Endothelial cell of umbilical vein (primary cell): ENCODE measurements at regions not wholly inside any gene's neighbourhood (a gene's known extent, or its start where the extent isn't known, plus 50 kb on each side); places are given as distances from the start of the nearest gene placed in this dataset.

Experiments used
- BruUV-seq: library from RNA; stranded (reverse); fragments of 400-500 nt; replicated peaks from 2 replicates; lab custom pipeline; 2021; lab: Mats Ljungman, UMichigan
- CTCF ChIA-PET: fragments of 300-600, 350-600 bp; sonication (Branson Sonifier 250); formaldehyde crosslinking; loops from one replicate; lab custom pipeline; 2021; ENCODE audit warnings: antibody characterized with exemption, inconsistent platforms; lab: Charles Lee
- POLR2A ChIA-PET: fragments of 300-600, 350-600 bp; sonication (Branson Sonifier 250); formaldehyde crosslinking; loops from one replicate; lab custom pipeline; 2021; ENCODE audit warnings: antibody characterized with exemption, inconsistent platforms; lab: Charles Lee
- DNase-seq: peaks from one replicate; pipeline ENCODE4 v3.0.0-alpha.2; 2011; ENCODE audit warnings: low read depth, low spot score
- FAIRE-seq: peaks from 2 replicates; lab custom pipeline; 2011; peaks lifted over from hg19 to GRCh38; lab: Jason Lieb, UNC
- H2AFZ ChIP-seq: 2 replicates; pipeline ENCODE4 v1.6.0; 2012; ENCODE audit warnings: low read depth, low read length, control low read depth, inconsistent platforms
- H3K27ac ChIP-seq: 2 replicates; pipeline ENCODE4 v1.5.1; 2011; ENCODE audit warnings: low read depth, mild to moderate bottlenecking, control low read depth, low read length, moderate library complexity; ENCODE audit not compliant: insufficient read depth
- H3K27me3 ChIP-seq, 2 experiments: 2 replicates each; pipeline versions ENCODE4 v1.6.0 to v1.6.1; 2011; ENCODE audit warnings: low read length in 2 of 2, mixed read lengths in 1 of 2; ENCODE audit not compliant: control insufficient read depth in 2 of 2, insufficient read depth in 2 of 2
- H3K36me3 ChIP-seq, 2 experiments: 2 replicates in 1 of 2; 3 replicates in 1 of 2; pipeline ENCODE4 v1.5.1; 2011; ENCODE audit warnings: low read length in 2 of 2, mild to moderate bottlenecking in 1 of 2, moderate library complexity in 1 of 2; ENCODE audit not compliant: control insufficient read depth in 2 of 2, insufficient read depth in 2 of 2; ENCODE audit errors: extremely low read depth in 1 of 2
- H3K4me1 ChIP-seq: 3 replicates; pipeline ENCODE4 v1.5.1; 2011; ENCODE audit warnings: mild to moderate bottlenecking, low read length; ENCODE audit not compliant: control insufficient read depth, insufficient read depth; ENCODE audit errors: extremely low read depth
- H3K4me2 ChIP-seq: 2 replicates; pipeline ENCODE4 v1.6.1; 2011; ENCODE audit warnings: low read length, control low read depth, mixed read lengths; ENCODE audit not compliant: insufficient read depth
- H3K4me3 ChIP-seq, 3 experiments: fragments of 200-600 bp in 1 of 3; sonication (generic), shearing (Covaris generic) in 1 of 3; replicated peaks in 1 of 3; 2 replicates each; pipeline ENCODE4 v1.5.1; 2011 to 2016; ENCODE audit warnings: control low read depth in 3 of 3, low read length in 3 of 3, mild to moderate bottlenecking in 2 of 3, inconsistent platforms in 1 of 3, low read depth in 1 of 3, moderate library complexity in 1 of 3; ENCODE audit not compliant: insufficient read depth in 1 of 3
- H3K79me2 ChIP-seq: 2 replicates; pipeline ENCODE4 v1.6.0; 2012; ENCODE audit warnings: low read length, inconsistent platforms; ENCODE audit not compliant: control insufficient read depth, insufficient read depth
- H3K9ac ChIP-seq: replicated peaks from 2 replicates; pipeline ENCODE3; 2011; ENCODE audit warnings: low read length, control low read depth; ENCODE audit not compliant: insufficient read depth; ENCODE audit errors: extremely low read depth
- H3K9me1 ChIP-seq: replicated peaks from 3 replicates; pipeline ENCODE4 v1.6.0; 2011; ENCODE audit warnings: mild to moderate bottlenecking, low read length; ENCODE audit not compliant: control insufficient read depth, insufficient read depth; ENCODE audit errors: extremely low read depth
- H3K9me3 ChIP-seq: replicated peaks from 2 replicates; pipeline ENCODE4 v1.5.1; 2012; ENCODE audit warnings: low read length, inconsistent platforms; ENCODE audit not compliant: control insufficient read depth, insufficient read depth
- H4K20me1 ChIP-seq: replicated peaks from 2 replicates; pipeline ENCODE3; 2011; ENCODE audit warnings: mild to moderate bottlenecking, low read length; ENCODE audit not compliant: control insufficient read depth, insufficient read depth; ENCODE audit errors: extremely low read depth
- CTCF ChIP-seq, 2 donors: IDR thresholded peaks; 1 replicate in 1 of 2; 2 replicates in 1 of 2; pipeline ENCODE4 v1.5.1; 2011; ENCODE audit warnings: low read length in 2 of 2, mild to moderate bottlenecking in 2 of 2, moderate library complexity in 2 of 2, control low read depth in 1 of 2, inconsistent platforms in 1 of 2, low read depth in 1 of 2; ENCODE audit not compliant: insufficient read depth in 1 of 2; ENCODE audit errors: extremely low read depth in 1 of 2
- EZH2 ChIP-seq: IDR thresholded peaks from 2 replicates; pipeline ENCODE4 v1.6.1; 2012; ENCODE audit warnings: borderline replicate concordance, low read depth, mild to moderate bottlenecking, moderate library complexity, low read length, inconsistent platforms; ENCODE audit not compliant: severe bottlenecking
- FOS ChIP-seq: IDR thresholded peaks from 2 replicates; pipeline ENCODE4 v1.6.1; 2011; ENCODE audit warnings: mild to moderate bottlenecking, low read length, moderate library complexity, borderline replicate concordance; ENCODE audit not compliant: insufficient read depth
- GATA2 ChIP-seq: IDR thresholded peaks from 2 replicates; pipeline ENCODE4 v1.7.0; 2011; ENCODE audit warnings: low read depth, mild to moderate bottlenecking, moderate library complexity, mixed read lengths, low read length; ENCODE audit not compliant: insufficient read length, insufficient read depth
- JUN ChIP-seq: IDR thresholded peaks from 2 replicates; pipeline ENCODE4 v1.6.1; 2011; ENCODE audit warnings: borderline replicate concordance, low read depth; ENCODE audit not compliant: insufficient read length, insufficient read depth
- MAX ChIP-seq: IDR thresholded peaks from 2 replicates; pipeline ENCODE4 v1.6.1; 2011; ENCODE audit not compliant: insufficient read depth, insufficient read length
- MYC ChIP-seq: IDR thresholded peaks from one replicate; pipeline ENCODE4 v1.6.1; 2011; ENCODE audit warnings: mild to moderate bottlenecking, low read depth, low read length
- POLR2A ChIP-seq: IDR thresholded peaks from 2 replicates; pipeline ENCODE4 v1.6.1; 2012; ENCODE audit warnings: low read depth, mild to moderate bottlenecking, control low read depth, low read length
- POLR2AphosphoS5 ChIP-seq: IDR thresholded peaks from 2 replicates; pipeline ENCODE4 v1.6.1; 2012; ENCODE audit warnings: low read depth, mild to moderate bottlenecking, control low read depth, low read length, moderate library complexity; ENCODE audit not compliant: insufficient read depth
- dilution Hi-C: fragments of 300-500 bp; cut with MboI; formaldehyde crosslinking; loops from one replicate; pipeline ENCODE4 v1.15.0; 2019; ENCODE audit warnings: low sequenced_read_pairs; ENCODE audit not compliant: extremely low pct_ligation_motif_present
- intact Hi-C: fragments of 100-400 bp; cut with micrococcal nuclease; formaldehyde crosslinking; loops from one replicate; pipeline ENCODE4 v1.10.0; 2022

- H3K4me3 ChIP-seq = no peak overlapping the region
- H3K27ac ChIP-seq = no peak overlapping the region
- H2AFZ ChIP-seq = no peak overlapping the region
- FAIRE-seq (no peak), DNase-seq (no peak)
- no peaks in the 10 kb centered on the region for H3K4me1 ChIP-seq
- ChIA-PET CTCF (no interaction called here), POLR2A (no interaction called here)
- H3K79me2 ChIP-seq = no peaks in the 10 kb centered on the region
- H3K9me3 ChIP-seq = no peaks in the 10 kb centered on the region
- TF ChIP-seq JUN (no peak), POLR2AphosphoS5 (no peak), EZH2 (no peak), MAX (no peak), CTCF (IDR thresholded peaks at IDR 0.05; ENCODE audit: extremely low read depth in 1 of 2, insufficient read depth in 1 of 2, low read depth in 1 of 2, low read length in 2 of 2) (no peak), MYC (no peak), POLR2A (no peak), GATA2 (no peak), FOS (no peak)
- no peaks in the 10 kb centered on the region for H3K9me1 ChIP-seq
- H3K27me3 ChIP-seq = no peaks in the 10 kb centered on the region
- dilution Hi-C loops = no loop called here
- H3K9ac ChIP-seq = no peak overlapping the region
- no peaks in the 10 kb centered on the region for H3K36me3 ChIP-seq
- H3K4me2 ChIP-seq = no peak overlapping the region
- no TSS peak for BruUV-seq
- intact Hi-C loops = no loop called here
- no peaks in the 10 kb centered on the region for H4K20me1 ChIP-seq
These were observed 629.6 kb upstream of the HTR2C start for GRCh38 chrX:113954297-113954696.
